ENCODE measurements at regions not wholly inside any gene's neighbourhood (a gene's known extent, or its start where the extent isn't known, plus 50 kb on each side); places are given as distances from the start of the nearest gene placed in this dataset.
"Not testable (repeated sequence)": the region's sequence is repeated elsewhere in the genome, so short reads cannot be mapped to it uniquely, and the experiment has no call there.

GRCh38 chr12:4191149-4191548, 82.4 kb upstream of the CCND2 start:
- DNase-seq = no peak

- no peak for DNase-seq
Measured at GRCh38 chr12:4190366-4191063, 83.0 kb upstream of the CCND2 start.

GRCh38 chr12:4189721-4190120, 83.8 kb upstream of the CCND2 start:
- no peak for DNase-seq

- DNase-seq = no peak
Measured at GRCh38 chr12:4187916-4188315, 85.6 kb upstream of the CCND2 start.

- DNase-seq = not testable (repeated sequence)
Measured at GRCh38 chr12:4187315-4187714, 86.2 kb upstream of the CCND2 start.

GRCh38 chr12:4178424-4179170, 95.0 kb upstream of the CCND2 start:
- DNase-seq = no peak

- no peak for DNase-seq
Measured at GRCh38 chr12:4177262-4177661, 96.3 kb upstream of the CCND2 start.

- DNase-seq = no peak
Measured at GRCh38 chr12:4176168-4176567, 97.4 kb upstream of the CCND2 start.

- no peak for DNase-seq
Measured at GRCh38 chr12:4174417-4174816, 99.1 kb upstream of the CCND2 start.

- DNase-seq = no peak
Measured at GRCh38 chr12:4172999-4173398, 100.6 kb upstream of the CCND2 start.

GRCh38 chr12:4171742-4172141, 101.8 kb upstream of the CCND2 start:
- no peak for DNase-seq

- no peak for DNase-seq
Measured at GRCh38 chr12:4169959-4170358, 103.6 kb upstream of the CCND2 start.

- DNase-seq = no peak
Measured at GRCh38 chr12:4169531-4169930, 104.0 kb upstream of the CCND2 start.

GRCh38 chr12:4168036-4168435, 105.5 kb upstream of the CCND2 start:
- DNase-seq = no peak

- no peak for DNase-seq
Measured at GRCh38 chr12:4164559-4165558, 108.7 kb upstream of the CCND2 start.

GRCh38 chr12:4164188-4164558, 109.4 kb upstream of the CCND2 start:
- DNase-seq = no peak

GRCh38 chr12:4161718-4162117, 111.8 kb upstream of the CCND2 start:
- DNase-seq = no peak

GRCh38 chr12:4160314-4161040, 113.1 kb upstream of the CCND2 start:
- no peak for DNase-seq

GRCh38 chr12:4159851-4160250, 113.7 kb upstream of the CCND2 start:
- DNase-seq = no peak

GRCh38 chr12:4158306-4158705, 115.3 kb upstream of the CCND2 start:
- DNase-seq = no peak

- no peak for DNase-seq
Measured at GRCh38 chr12:4157122-4157521, 116.4 kb upstream of the CCND2 start.

- no peak for DNase-seq
Measured at GRCh38 chr12:4156317-4156716, 117.2 kb upstream of the CCND2 start.

Data from NCI-H146 (cell line).